CD4-positive, alpha-beta T cell treated with Interleukin-21 for 1 hour (primary cell): ENCODE measurements at regions not wholly inside any gene's neighbourhood (a gene's known extent, or its start where the extent isn't known, plus 50 kb on each side); places are given as distances from the start of the nearest gene placed in this dataset.
"Not testable (repeated sequence)": the region's sequence is repeated elsewhere in the genome, so short reads cannot be mapped to it uniquely, and the experiment has no call there.

Experiments used
- DNase-seq: peaks from one replicate; pipeline ENCODE4 v3.0.0-alpha.2; 2020

GRCh38 chr12:30329281-30329680 is 366.4 kb downstream of the IPO8 start:
- no peak for DNase-seq

GRCh38 chr12:30323008-30323407 is 372.7 kb downstream of the IPO8 start:
- DNase-seq, result no peak

GRCh38 chr12:30320561-30320960 is 375.1 kb downstream of the IPO8 start:
- DNase-seq, result no peak

- DNase-seq, result no peak
Measured at GRCh38 chr12:30314506-30315100, 381.1 kb downstream of the IPO8 start.

- DNase-seq, result no peak
Measured at GRCh38 chr12:30308010-30308717, 387.5 kb downstream of the IPO8 start.

GRCh38 chr12:30304528-30304927 is 391.1 kb downstream of the IPO8 start:
- DNase-seq, result no peak

GRCh38 chr12:30301291-30301690 is 394.4 kb downstream of the IPO8 start:
- no peak for DNase-seq

- DNase-seq, result no peak
Measured at GRCh38 chr12:30296486-30296885, 399.2 kb downstream of the IPO8 start.

GRCh38 chr12:30286345-30286926 is 409.2 kb downstream of the IPO8 start:
- no peak for DNase-seq

- DNase-seq, result no peak
Measured at GRCh38 chr12:30278401-30278800, 417.3 kb downstream of the IPO8 start.

- not testable (repeated sequence) for DNase-seq
Measured at GRCh38 chr12:30272515-30272914, 423.2 kb downstream of the IPO8 start.

- DNase-seq, result no peak
Measured at GRCh38 chr12:30269496-30269895, 426.2 kb downstream of the IPO8 start.

- DNase-seq, result no peak
Measured at GRCh38 chr12:30268041-30268440, 427.6 kb downstream of the IPO8 start.

GRCh38 chr12:30263434-30263833 is 432.2 kb downstream of the IPO8 start:
- DNase-seq, result no peak

- no peak for DNase-seq
Measured at GRCh38 chr12:30257618-30258017, 438.1 kb downstream of the IPO8 start.

GRCh38 chr12:30251546-30251945 is 444.1 kb downstream of the IPO8 start:
- no peak for DNase-seq

- DNase-seq, result no peak
Measured at GRCh38 chr12:30243426-30243825, 452.2 kb downstream of the IPO8 start.

GRCh38 chr12:30219047-30219446 is 435.3 kb upstream of the TMTC1 start:
- DNase-seq, result no peak

- no peak for DNase-seq
Measured at GRCh38 chr12:30218073-30218472, 434.3 kb upstream of the TMTC1 start.

- DNase-seq, result no peak
Measured at GRCh38 chr12:30213166-30213565, 429.4 kb upstream of the TMTC1 start.

GRCh38 chr12:30211743-30212142 is 428.0 kb upstream of the TMTC1 start:
- no peak for DNase-seq

GRCh38 chr12:30203981-30204380 is 420.2 kb upstream of the TMTC1 start:
- DNase-seq, result no peak

GRCh38 chr12:30202521-30203254 is 418.9 kb upstream of the TMTC1 start:
- no peak for DNase-seq
